Mucosa of rectum (tissue), 2 donors: ENCODE measurements at regions not wholly inside any gene's neighbourhood (a gene's known extent, or its start where the extent isn't known, plus 50 kb on each side); places are given as distances from the start of the nearest gene placed in this dataset.
A peak's percentile ranks its signal among the peaks of the same experiment; 100 is the strongest.

Source experiments
- H3K27ac ChIP-seq, 2 donors: one replicate each; pipeline ENCODE4 v1.7.0; 2013; ENCODE audit warnings: inconsistent platforms in 2 of 2, low read depth in 2 of 2, low read length in 2 of 2
- H3K27me3 ChIP-seq, 2 donors: one replicate each; pipeline ENCODE4 v1.7.0; 2013; ENCODE audit warnings: low read length in 2 of 2; ENCODE audit not compliant: control insufficient read depth in 2 of 2, insufficient read depth in 2 of 2
- H3K36me3 ChIP-seq, 2 donors: one replicate each; pipeline ENCODE4 v1.7.0; 2013; ENCODE audit warnings: low read length in 2 of 2; ENCODE audit not compliant: control insufficient read depth in 2 of 2, insufficient read depth in 2 of 2
- H3K4me1 ChIP-seq, 2 donors: one replicate each; pipeline ENCODE4 v1.7.0; 2013; ENCODE audit warnings: low read length in 2 of 2, mild to moderate bottlenecking in 1 of 2; ENCODE audit not compliant: control insufficient read depth in 2 of 2, insufficient read depth in 2 of 2
- H3K4me3 ChIP-seq, 2 donors: one replicate each; pipeline ENCODE4 v1.7.0; 2013; ENCODE audit warnings: low read length in 2 of 2
- H3K9ac ChIP-seq, 2 donors: one replicate each; pipeline ENCODE4 v1.7.0; 2013; ENCODE audit warnings: low read length in 2 of 2, low read depth in 1 of 2, mild to moderate bottlenecking in 1 of 2
- H3K9me3 ChIP-seq, 2 donors: one replicate each; pipeline ENCODE4 v1.7.0; 2013; ENCODE audit warnings: low read length in 2 of 2; ENCODE audit not compliant: control insufficient read depth in 2 of 2
- donor health status: healthy.
- donor health status: Normal muscosa, but diverticular disease.

DNA sequence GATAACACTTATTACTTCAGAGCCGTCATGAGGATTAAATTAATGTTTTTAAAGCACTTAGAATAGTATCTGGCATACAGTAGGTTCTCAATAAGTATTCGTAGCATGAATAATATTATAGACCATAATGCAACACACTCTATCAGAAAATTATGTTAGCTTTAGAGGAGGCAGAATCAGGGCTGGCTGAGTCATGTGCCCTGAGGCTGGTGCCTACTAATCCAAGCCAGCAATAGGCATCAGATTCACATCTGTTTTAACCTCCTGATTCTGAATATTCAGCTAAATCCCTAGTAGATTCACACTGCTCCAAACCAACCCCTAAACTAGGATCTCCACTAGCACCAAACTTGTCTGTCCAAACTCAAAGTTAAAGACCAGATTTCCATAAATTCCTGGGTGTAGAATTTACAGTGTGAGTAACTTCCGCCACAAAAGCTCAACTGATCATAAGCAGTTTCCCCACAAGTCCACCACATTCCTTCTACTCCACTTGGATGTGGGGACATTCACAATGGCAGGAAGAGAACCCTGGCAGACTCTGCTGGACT, 170.0 kb upstream of the DAPK1 start:
- Histone ChIP-seq H3K9ac (no peak overlapping the region), H3K4me3 (no peak overlapping the region), H3K9me3 (peaks cover 0 to 5% of the 10 kb centered on the region in 2 donors), H3K27me3 (no peaks in the 10 kb centered on the region), H3K36me3 (no peaks in the 10 kb centered on the region), H3K4me1 (no peaks in the 10 kb centered on the region), H3K27ac (no peak overlapping the region)

DNA sequence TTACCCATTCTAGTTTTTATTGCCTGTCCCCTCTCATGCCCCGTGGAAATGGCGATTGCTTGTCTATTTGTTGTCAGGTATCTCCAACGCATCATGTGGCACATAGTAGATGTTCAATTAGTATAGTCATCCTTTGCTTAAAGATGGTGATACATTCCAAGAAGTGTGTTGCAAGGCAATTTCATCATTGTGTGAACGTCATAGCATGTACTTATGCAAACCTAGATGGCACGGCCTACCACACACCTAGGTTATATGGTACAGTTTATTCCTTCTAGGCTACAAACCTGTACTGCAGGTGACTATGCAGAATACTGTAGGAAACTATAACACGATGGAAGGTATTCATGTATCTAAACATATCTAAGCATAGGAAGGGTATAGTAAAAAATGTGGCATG, 163.9 kb upstream of the DAPK1 start:
- Histone ChIP-seq H3K9ac (no peak overlapping the region), H3K4me3 (no peak overlapping the region), H3K4me1 (peaks cover 3 to 4% of the 10 kb centered on the region in 2 donors), H3K27ac (no peak overlapping the region), H3K27me3 (peaks cover 10 to 13% of the 10 kb centered on the region in 2 donors), H3K9me3 (peaks cover 0 to 5% of the 10 kb centered on the region in 2 donors), H3K36me3 (no peaks in the 10 kb centered on the region)

DNA sequence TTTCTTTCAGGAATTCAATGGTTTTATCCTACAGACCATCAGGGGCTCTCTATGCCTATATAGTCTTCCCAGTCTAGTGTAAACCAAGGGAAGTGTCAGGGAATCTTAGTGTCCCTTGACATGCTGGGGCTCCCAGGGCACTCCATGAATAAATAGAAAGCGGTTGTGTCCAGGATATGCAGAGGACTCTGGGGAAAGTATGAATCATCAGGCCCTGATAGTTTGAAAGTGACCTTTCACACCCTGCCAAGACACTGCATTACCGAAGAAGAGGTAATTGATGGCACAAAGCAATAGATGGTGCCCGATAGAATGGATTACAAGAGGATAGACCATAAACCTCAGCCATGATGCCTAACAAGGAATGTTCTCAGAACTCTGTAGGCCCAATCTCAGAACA, 163.3 kb upstream of the DAPK1 start:
- H3K27me3 ChIP-seq, result peaks cover 10 to 13% of the 10 kb centered on the region in 2 donors
- no peaks in the 10 kb centered on the region for H3K36me3 ChIP-seq
- H3K9me3 ChIP-seq, result peaks cover 0 to 5% of the 10 kb centered on the region in 2 donors
- H3K4me1 ChIP-seq, result peaks cover 3 to 4% of the 10 kb centered on the region in 2 donors
- H3K4me3 ChIP-seq, result no peak overlapping the region
- H3K9ac ChIP-seq, result no peak overlapping the region
- no peak overlapping the region for H3K27ac ChIP-seq

DNA sequence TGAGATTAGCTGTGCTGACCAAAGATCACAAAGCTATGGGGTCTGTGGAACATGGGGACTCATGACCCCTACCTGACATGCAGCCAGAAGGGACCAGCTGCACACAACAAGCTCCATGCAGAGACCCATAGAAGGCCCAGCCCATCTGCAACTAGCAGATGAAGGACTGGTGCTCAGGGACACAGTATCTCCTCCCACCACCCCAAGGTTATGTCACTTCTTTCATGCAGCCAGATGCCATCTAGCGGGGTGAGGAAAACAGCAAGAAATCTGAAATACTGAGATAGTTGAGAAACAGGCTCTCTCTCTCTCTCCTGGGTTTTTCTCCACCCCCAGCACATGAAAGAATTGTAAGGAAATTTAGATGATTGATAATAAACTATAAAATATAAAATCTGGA, 161.3 kb upstream of the DAPK1 start:
- H3K4me1 ChIP-seq, result peaks cover 3 to 4% of the 10 kb centered on the region in 2 donors
- no peaks in the 10 kb centered on the region for H3K36me3 ChIP-seq
- no peak overlapping the region for H3K9ac ChIP-seq
- H3K9me3 ChIP-seq, result peaks cover 0 to 5% of the 10 kb centered on the region in 2 donors
- peaks cover 10 to 13% of the 10 kb centered on the region in 2 donors for H3K27me3 ChIP-seq
- no peak overlapping the region for H3K27ac ChIP-seq
- H3K4me3 ChIP-seq, result no peak overlapping the region

DNA sequence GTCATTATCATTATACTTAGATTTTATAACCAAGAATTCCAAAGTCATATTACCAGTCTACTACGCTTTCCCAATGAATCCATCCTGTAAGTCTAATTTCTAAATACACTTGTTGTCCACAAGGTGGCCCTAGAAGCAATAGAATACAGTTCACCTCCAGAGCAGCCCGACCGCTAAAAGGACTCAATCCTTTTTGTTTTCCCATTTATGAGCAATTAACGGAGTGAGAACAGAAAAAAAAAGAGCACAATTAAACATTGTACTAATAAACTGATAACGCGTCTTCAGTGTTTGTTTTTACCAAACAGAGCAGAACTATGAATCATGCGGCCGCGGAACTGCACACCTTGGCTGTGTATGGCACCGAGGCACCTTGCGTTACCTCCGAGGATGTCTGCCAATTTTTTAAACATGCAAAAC, 160.7 kb upstream of the DAPK1 start:
- H3K27me3 ChIP-seq, result peaks cover 10 to 13% of the 10 kb centered on the region in 2 donors
- peak overlapping the region in 1 of 2 donors; percentile 9 for H3K9ac ChIP-seq
- no peaks in the 10 kb centered on the region for H3K9me3 ChIP-seq
- H3K4me3 ChIP-seq, result peak overlapping the region; percentile 19 to 66
- no peaks in the 10 kb centered on the region for H3K36me3 ChIP-seq
- H3K27ac ChIP-seq, result no peak overlapping the region
- H3K4me1 ChIP-seq, result peaks cover 3 to 4% of the 10 kb centered on the region in 2 donors

DNA sequence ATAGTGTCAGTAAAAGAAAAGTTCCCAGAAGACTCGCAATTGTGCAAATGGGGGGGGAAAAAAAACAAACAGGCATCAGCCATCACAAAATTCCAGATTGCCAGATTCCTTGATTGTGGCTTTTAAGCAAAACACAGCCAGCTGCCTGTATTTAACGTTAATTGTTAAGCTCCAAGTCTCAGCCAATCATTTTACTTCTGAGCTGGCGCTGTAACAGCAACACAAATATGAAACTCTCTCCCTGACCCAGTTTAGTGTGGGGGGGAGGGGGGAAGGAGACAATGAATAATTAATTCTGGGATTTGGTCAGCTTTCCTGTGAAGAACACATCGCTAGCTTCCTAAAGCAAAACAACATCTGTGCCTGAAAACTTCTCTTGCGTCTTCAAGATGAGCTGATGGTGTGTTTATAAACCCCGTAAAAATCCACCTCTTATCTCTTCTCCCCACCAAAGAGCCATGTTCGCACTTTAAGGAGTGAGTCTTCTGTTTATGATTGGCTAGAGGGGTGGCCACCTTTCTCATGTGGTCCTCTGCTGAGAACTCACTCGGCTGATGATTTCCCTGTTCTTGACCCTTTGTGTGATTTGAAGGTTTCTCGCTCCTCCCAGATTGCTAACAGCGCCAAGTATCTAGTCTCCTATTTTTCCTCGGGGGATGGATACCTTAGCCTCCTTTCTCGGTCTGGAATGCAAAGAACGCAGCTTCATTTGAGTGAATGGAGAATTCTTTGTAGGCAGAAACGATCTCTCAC, 160.2 kb upstream of the DAPK1 start:
- Histone ChIP-seq H3K36me3 (no peaks in the 10 kb centered on the region), H3K27me3 (peaks cover 10 to 13% of the 10 kb centered on the region in 2 donors), H3K27ac (no peak overlapping the region), H3K4me3 (peak overlapping the region; percentile 19 to 66), H3K9ac (no peak overlapping the region), H3K4me1 (peaks cover 3 to 4% of the 10 kb centered on the region in 2 donors), H3K9me3 (no peaks in the 10 kb centered on the region)

DNA sequence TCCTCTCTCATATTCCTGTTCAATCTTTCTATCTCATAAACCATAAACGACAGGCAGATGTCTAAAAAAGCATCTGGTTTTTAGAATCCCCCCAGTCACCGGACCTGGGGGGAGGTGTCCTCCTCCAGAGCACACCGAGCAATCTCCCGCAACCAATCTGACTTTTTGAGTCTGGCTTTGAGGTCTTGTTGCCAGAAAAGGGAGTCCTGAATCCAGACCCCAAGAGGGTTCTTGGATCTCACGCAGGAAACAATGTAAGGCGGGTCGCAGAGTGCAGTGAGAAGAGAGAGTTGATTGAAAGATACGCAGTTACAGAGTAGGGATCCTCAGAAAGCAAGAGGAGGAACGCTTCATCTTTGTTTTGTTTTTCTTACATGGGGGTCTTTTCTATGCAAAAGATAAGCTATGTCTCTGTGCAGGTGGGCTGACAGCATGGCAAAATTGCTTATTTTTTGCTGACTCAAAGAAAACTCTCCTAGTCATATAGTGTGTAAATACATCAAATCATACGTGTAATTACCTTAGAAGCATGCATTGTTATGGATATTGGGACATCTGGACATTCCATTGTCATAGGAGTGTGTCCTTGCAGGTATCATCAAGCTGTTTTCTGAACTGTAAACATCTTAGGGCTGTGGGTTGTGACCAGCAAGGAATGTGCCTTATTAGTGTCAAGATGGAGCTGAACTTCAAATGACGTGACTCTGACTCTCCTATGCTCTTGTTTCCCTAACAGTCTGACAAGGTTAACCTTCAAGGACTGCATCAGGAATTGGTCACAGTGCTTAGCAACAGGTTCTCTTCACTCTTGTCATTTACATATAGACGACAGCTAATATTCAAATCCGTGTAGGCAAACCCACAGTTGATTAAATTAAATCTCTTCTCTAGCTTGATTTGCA, 159.3 kb upstream of the DAPK1 start:
- Histone ChIP-seq H3K27ac (no peak overlapping the region), H3K9ac (no peak overlapping the region)

DNA sequence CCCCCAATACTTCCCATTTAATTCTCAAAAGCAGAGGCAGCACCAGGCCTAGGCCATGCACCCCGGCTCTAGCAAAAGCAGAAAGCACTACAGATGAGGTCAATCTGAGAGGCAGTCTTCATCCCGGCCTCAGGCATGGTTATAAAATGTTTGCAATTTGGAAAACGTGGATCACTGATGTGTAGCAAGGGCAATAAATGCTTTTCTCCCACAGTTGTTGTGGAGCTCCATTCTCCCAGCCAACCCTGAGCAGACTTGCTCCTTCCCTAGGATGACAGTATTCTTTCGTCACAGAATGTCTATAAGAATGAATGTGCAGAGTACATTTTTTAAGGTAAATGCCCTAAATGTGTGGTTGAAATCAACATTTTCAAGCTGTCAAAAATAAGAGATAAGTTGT, 157.3 kb upstream of the DAPK1 start:
- Histone ChIP-seq H3K27ac (no peak overlapping the region), H3K9ac (no peak overlapping the region), H3K4me1 (peaks cover 3 to 4% of the 10 kb centered on the region in 2 donors), H3K4me3 (no peak overlapping the region), H3K27me3 (peaks cover 10 to 13% of the 10 kb centered on the region in 2 donors), H3K9me3 (no peaks in the 10 kb centered on the region), H3K36me3 (no peaks in the 10 kb centered on the region)

More for the DNA sequence above, 159.3 kb upstream of the DAPK1 start:
- H3K27me3 ChIP-seq, result peaks cover 10 to 13% of the 10 kb centered on the region in 2 donors
- H3K36me3 ChIP-seq, result no peaks in the 10 kb centered on the region
- no peaks in the 10 kb centered on the region for H3K9me3 ChIP-seq
- H3K4me1 ChIP-seq, result peaks cover 3 to 4% of the 10 kb centered on the region in 2 donors
- H3K4me3 ChIP-seq, result no peak overlapping the region

DNA sequence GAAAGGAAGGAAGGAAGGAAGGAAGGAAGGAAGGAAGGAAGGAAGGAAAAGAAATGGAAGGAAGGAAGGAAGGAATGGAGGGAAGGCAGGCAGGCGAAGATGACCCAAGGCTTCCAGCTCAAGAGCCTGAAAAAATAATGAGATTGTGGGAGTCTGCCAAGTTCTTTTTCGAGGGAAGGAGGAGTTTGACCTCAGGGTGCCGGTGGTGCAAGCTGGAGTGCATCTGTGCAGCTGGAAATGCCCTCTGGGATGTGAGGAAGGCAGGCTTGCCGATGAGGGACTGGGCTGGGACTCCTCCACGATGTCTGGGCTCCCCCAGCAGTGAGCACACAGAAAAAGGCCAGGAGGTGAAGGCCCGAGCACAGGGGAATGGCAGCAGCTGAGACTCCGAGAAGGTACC, 154.9 kb upstream of the DAPK1 start:
- H3K9ac ChIP-seq, result no peak overlapping the region
- no peaks in the 10 kb centered on the region for H3K4me1 ChIP-seq
- H3K9me3 ChIP-seq, result no peaks in the 10 kb centered on the region
- peaks cover 5% of the 10 kb centered on the region in 2 donors for H3K27me3 ChIP-seq
- no peaks in the 10 kb centered on the region for H3K36me3 ChIP-seq
- H3K4me3 ChIP-seq, result no peak overlapping the region
- H3K27ac ChIP-seq, result no peak overlapping the region
